ENCODE measurements at regions not wholly inside any gene's neighbourhood (a gene's known extent, or its start where the extent isn't known, plus 50 kb on each side); places are given as distances from the start of the nearest gene placed in this dataset.

GRCh38 chr6:79301290-79301689, 66.8 kb upstream of the HMGN3 start:
- no peak for DNase-seq

- no peak for DNase-seq
These were observed 61.7 kb upstream of the HMGN3 start for GRCh38 chr6:79296211-79296610.

Data from activated CD4-positive, alpha-beta T cell treated with anti-CD3 and anti-CD28 coated beads, Interleukin-10, Interleukin-2, amounts not matched to agents 100 ng/mL and 50 ng/mL, durations not matched to agents 16 hours and 8 hours (primary cell).